Activated CD4-positive, CD25-positive, alpha-beta regulatory T cell treated with anti-CD3 and anti-CD28 coated beads, Interleukin-2, amount 50 U/mL, for 16 hours (primary cell): ENCODE measurements at regions not wholly inside any gene's neighbourhood (a gene's known extent, or its start where the extent isn't known, plus 50 kb on each side); places are given as distances from the start of the nearest gene placed in this dataset.

Experiments used
- DNase-seq: peaks from one replicate; pipeline ENCODE4 v3.0.0-alpha.2; 2020; ENCODE audit warnings: low read depth, low spot score

DNA sequence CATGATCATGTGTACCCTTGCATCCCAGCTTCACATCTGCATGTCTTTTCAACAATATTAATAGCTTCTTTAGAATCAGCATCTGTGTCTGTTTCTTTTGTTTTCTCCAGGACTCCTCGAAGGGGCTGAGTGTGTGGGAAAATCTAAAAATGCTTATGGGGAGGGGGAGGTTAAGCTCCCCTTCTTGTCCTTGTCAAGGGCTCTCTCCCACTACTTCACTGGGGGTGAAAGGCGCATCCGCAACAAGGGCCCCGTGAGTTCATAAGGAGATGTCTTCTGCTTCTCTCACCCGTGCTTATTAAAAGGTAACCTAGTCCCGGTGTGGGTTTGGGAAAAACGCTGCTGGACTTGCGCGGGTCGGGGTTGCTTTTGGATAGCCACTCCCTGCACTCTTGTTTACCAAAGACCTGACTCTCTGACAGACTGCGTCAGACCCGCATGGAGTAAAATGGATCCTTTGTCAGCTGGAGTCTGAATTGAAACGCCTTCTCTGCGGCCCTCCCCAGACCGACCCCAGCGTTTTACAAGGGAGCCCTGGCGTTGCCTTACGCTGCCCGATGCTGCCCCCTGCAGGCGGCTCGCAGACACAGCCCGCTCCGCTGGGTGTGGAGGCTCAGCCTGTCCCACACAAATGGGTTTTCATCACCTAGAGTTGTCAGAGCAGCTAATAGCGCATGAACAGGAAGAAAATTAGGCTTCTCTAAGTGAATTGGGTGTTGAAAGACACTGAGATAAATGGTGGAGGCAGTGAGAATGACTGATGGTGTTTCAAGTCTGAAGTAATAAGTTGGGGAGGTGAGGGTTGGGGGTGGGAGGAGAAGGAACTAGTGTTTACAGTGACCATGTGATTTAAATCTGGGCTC is 53.8 kb downstream of the IER5 start:
- peak; percentile 76 for DNase-seq

- DNase-seq = no peak
Measured at GRCh38 chr1:181143102-181143859, 54.8 kb downstream of the IER5 start.

- DNase-seq = no peak
Measured at GRCh38 chr1:181144238-181144637, 55.7 kb downstream of the IER5 start.

- DNase-seq = no peak
Measured at GRCh38 chr1:181148636-181149035, 60.1 kb downstream of the IER5 start.

- DNase-seq = peak; percentile 51
Measured at GRCh38 chr1:181149326-181150125, 61.0 kb downstream of the IER5 start.

DNA sequence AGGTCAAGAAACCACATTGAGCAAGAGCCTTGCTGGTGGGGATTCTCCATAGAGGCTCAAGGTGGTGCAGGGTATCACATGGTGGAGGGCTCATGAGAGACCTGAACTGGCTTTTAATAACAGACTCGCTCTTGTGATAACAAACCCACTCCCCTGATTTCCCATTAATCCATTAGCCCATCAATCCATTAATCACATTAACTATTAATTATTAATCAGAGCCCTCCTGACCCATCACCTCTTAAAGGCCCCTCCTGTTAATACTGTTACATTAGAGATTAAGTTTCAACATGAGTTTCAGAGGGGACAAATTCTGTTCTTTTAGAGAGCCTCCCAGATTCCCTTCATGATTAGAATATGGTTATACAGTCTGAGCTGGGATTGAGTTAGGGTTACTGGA is 61.8 kb downstream of the IER5 start:
- no peak for DNase-seq

- DNase-seq = no peak
Measured at GRCh38 chr1:181150842-181151241, 62.3 kb downstream of the IER5 start.

GRCh38 chr1:181151378-181152326 is 63.2 kb downstream of the IER5 start:
- no peak for DNase-seq

DNA sequence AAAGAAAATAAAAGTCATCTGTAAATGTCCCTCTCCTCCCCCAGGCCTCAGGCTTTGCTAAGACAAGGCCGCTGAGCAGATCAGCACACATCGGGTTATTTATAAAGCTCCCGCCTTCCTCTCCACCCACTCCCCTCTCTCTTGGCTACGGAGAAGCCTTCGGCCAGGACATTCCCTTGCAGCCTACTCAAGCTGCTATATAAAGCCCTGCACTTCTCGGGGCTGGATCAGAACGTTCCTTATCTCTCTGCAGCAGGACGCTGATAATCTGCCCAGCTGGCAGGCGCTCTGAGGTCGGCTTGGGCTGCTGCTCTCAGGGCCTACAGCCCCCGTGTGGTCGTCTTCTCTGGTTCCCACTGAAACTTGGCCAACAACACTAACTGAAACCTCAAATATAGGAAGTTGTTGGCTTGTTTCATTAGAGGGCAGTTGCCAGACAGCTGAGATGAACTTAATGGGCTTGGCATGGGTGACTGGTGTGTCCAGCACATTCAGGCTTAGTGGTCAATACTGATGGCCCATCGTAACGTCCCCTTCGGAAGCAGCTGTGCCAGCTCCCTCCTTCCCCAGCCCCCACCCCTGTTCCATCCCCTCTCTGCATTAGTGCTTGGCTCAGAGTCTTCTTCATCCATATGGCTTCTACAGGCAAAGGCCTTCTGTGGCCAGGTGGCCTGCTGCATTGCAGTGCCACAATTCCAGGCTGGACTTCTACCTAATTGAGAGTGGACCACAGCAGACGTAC is 64.6 kb downstream of the IER5 start:
- DNase-seq = no peak

DNA sequence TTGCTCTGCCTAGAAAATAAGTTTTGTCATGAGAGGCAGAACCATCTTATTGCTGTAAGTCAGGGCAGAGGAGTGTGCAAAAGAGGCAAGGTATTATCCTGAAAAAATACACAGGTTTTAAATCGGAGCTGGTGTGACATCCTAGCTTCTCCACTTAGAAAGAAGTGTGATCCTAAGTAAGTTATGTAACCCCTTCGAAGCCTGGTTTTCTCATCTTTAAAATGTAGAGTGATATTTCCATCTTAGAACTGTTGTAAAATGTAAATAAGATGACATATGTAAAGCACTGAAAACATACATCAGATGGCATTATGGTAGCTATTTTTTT is 65.1 kb downstream of the IER5 start:
- DNase-seq = no peak

- no peak for DNase-seq
Measured at GRCh38 chr1:181155339-181155738, 66.8 kb downstream of the IER5 start.

DNA sequence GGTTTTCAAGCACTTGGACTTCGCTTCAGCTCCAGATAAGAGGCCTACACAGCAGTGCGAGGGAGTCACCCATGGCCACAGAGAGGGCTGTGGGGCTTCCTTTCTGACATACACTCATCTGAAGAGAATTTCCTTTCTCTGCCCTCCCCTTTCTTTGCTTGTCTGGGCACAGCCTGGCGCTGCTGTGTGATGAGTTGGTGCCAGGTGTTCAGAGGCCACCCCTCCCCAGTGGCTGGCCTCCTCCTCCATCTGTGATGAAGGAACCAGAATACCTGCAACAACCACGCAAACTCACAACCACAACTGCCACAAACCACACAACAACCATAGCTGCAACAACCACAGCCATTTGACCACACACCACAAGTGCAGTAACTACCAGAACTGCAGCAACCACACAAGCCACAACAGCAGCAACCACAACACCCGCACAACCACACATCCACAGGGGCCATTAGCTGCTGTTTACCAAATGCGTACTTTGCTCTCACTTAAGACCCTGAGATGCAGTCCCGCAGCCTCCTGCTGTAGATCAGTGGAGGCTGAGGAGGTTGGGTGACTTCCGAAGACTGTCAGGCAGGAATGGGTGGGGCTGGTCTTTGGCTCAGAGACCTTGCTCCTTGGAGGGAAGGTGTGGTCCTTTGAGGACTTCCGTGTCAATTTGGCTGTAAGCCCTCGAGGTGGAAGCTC is 71.1 kb downstream of the IER5 start:
- DNase-seq = peak; percentile 16

- no peak for DNase-seq
Measured at GRCh38 chr1:181160322-181160721, 71.8 kb downstream of the IER5 start.

DNA sequence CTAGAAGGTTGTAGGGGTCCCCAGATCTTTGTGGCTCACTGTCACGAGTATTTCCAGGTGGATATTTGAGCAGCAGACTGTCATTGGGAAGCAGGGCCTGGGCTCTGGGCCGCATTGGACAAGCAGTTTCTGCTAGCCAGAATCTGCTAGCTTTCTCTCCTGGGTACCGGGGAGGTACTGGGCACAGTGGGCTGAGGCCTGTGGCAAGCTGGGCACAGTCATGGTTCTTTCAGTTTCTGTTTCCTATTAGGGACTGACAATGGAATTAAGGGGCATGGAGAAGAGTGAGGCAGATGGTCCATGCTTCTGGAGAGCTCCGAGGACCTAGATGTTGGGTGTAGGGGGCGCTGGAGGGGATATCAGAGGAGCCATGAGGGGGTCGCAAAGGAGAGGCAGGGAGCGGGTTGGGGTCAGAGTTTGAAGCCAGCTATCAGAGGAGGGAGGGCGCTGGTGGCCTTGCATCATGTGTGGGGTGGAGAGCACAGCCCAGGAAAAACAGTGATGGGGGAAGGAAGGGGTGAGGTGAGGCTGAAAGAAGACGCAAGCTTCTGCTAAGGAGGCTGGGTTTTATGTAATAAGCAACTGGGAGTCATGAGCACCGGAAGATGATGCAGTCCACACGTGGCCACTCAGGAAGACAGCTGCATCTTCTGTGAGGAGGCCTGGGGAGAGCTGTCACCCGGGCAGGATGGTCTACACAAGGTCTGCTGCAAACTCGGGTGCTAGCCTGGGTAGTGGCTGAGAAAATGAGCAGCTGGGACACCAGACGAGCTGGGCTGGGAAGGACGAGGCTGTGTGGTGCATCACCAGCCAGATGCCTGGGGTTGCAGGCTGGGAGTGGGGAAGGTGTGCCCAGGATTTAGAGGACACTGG is 72.7 kb downstream of the IER5 start:
- DNase-seq = no peak

DNA sequence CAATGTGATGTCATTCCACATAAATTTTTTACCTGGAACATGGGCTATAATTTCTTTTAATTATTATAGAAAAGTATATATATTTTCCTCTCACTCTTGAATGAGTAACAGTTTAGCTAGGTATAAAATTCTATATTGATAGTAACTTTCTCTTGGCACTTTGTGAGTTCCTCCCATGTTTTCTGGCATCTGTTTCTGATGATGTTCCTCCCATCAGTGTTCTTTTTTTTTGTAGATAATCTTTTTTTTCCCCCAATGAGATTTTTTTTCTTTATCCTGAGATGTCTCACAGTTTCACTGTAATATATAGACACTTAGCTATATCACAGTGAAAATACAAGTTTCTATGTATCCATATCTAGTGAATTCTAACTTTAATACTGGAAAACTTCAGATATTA is 75.2 kb downstream of the IER5 start:
- no peak for DNase-seq

DNA sequence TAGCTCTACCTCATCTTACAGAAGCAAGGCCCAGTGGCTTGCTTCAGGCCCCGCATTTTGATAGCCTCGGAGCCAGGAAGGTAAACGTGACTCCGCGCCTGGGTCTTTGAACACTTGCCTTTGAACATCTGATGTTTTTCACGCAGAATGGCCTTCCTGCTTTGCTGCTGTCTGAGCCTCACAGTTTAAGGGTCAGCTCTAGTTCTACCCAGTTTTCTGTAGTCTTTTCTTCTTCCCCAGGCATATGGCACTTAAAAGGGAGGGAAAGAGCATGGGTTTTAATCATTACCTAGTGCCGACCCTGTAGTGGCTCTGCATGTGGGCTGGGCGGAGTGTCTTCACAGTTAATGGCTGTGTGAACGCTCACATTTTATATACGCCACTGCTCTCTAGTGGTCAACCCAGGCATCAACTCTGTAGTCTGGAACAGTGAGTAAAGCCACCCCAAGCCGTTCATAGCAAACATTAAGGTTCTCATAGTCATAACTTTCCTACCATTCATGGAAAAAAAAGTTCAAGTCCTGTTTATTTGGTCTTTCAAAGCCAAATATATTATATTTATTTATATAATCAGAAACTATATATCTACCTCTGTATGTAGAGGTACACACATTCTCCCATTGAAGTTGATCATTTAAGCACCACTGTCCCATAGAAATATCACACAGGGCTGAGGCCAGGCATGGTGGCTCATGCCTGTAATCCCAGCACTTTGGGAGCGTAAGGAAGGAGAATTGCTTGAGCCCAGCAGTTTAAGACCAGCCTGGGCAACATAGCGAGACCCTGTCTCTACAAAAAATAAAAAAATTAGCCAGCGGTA is 78.1 kb downstream of the IER5 start:
- DNase-seq = peak; percentile 42

- no peak for DNase-seq
Measured at GRCh38 chr1:181169281-181169865, 80.9 kb downstream of the IER5 start.

- DNase-seq = no peak
Measured at GRCh38 chr1:181170194-181170593, 81.7 kb downstream of the IER5 start.
